ENCODE measurements at regions not wholly inside any gene's neighbourhood (a gene's known extent, or its start where the extent isn't known, plus 50 kb on each side); places are given as distances from the start of the nearest gene placed in this dataset.

- TF ChIP-seq POLR2A (IDR thresholded peaks at IDR 0.05; ENCODE audit: extremely low read depth, insufficient read length), result no peak
- no peak for TF ChIP-seq CTCF (IDR thresholded peaks at IDR 0.05; ENCODE audit: low read depth, low read length)
- no peak for TF ChIP-seq MAX (IDR thresholded peaks at IDR 0.05; ENCODE audit: low read depth, low read length)
- TF ChIP-seq MYC (IDR thresholded peaks at IDR 0.05; ENCODE audit: low read depth, low read length), result no peak
These were observed 103.4 kb downstream of the IL20RB start for GRCh38 chr3:137061186-137061585.

GRCh38 chr3:137062250-137062649, 104.5 kb downstream of the IL20RB start:
- H3K4me3 ChIP-seq (ENCODE audit: low read depth, low read length), result no peak overlapping the region
- DNase-seq (ENCODE audit: low read depth), result no peak
- no peak for TF ChIP-seq MAX (IDR thresholded peaks at IDR 0.05; ENCODE audit: low read depth, low read length)
- no peak for TF ChIP-seq POLR2A (IDR thresholded peaks at IDR 0.05; ENCODE audit: extremely low read depth, insufficient read length)
- no peak for TF ChIP-seq MYC (IDR thresholded peaks at IDR 0.05; ENCODE audit: low read depth, low read length)

More at GRCh38 chr3:137061186-137061585, 103.4 kb downstream of the IL20RB start:
- no peak overlapping the region for H3K4me3 ChIP-seq (ENCODE audit: low read depth, low read length)
- DNase-seq (ENCODE audit: low read depth), result no peak

GRCh38 chr3:137065381-137065780, 107.6 kb downstream of the IL20RB start:
- TF ChIP-seq MYC (IDR thresholded peaks at IDR 0.05; ENCODE audit: low read depth, low read length) (no peak), POLR2A (IDR thresholded peaks at IDR 0.05; ENCODE audit: extremely low read depth, insufficient read length) (no peak), CTCF (IDR thresholded peaks at IDR 0.05; ENCODE audit: low read depth, low read length) (no peak), MAX (IDR thresholded peaks at IDR 0.05; ENCODE audit: low read depth, low read length) (no peak)

GRCh38 chr3:137066092-137066491, 108.3 kb downstream of the IL20RB start:
- H3K4me3 ChIP-seq (ENCODE audit: low read depth, low read length), result no peak overlapping the region
- TF ChIP-seq POLR2A (IDR thresholded peaks at IDR 0.05; ENCODE audit: extremely low read depth, insufficient read length) (no peak), CTCF (IDR thresholded peaks at IDR 0.05; ENCODE audit: low read depth, low read length) (no peak), MYC (IDR thresholded peaks at IDR 0.05; ENCODE audit: low read depth, low read length) (no peak), MAX (IDR thresholded peaks at IDR 0.05; ENCODE audit: low read depth, low read length) (no peak)
- no peak for DNase-seq (ENCODE audit: low read depth)

More at GRCh38 chr3:137065381-137065780, 107.6 kb downstream of the IL20RB start:
- no peak overlapping the region for H3K4me3 ChIP-seq (ENCODE audit: low read depth, low read length)
- DNase-seq (ENCODE audit: low read depth), result no peak

GRCh38 chr3:137071104-137071503, 113.3 kb downstream of the IL20RB start:
- no peak for DNase-seq (ENCODE audit: low read depth)
- H3K4me3 ChIP-seq (ENCODE audit: low read depth, low read length), result no peak overlapping the region
- no peak for TF ChIP-seq MYC (IDR thresholded peaks at IDR 0.05; ENCODE audit: low read depth, low read length)
- TF ChIP-seq MAX (IDR thresholded peaks at IDR 0.05; ENCODE audit: low read depth, low read length), result no peak
- TF ChIP-seq CTCF (IDR thresholded peaks at IDR 0.05; ENCODE audit: low read depth, low read length), result no peak
- no peak for TF ChIP-seq POLR2A (IDR thresholded peaks at IDR 0.05; ENCODE audit: extremely low read depth, insufficient read length)

- TF ChIP-seq MYC (IDR thresholded peaks at IDR 0.05; ENCODE audit: low read depth, low read length), result no peak
- no peak for TF ChIP-seq CTCF (IDR thresholded peaks at IDR 0.05; ENCODE audit: low read depth, low read length)
- no peak for TF ChIP-seq POLR2A (IDR thresholded peaks at IDR 0.05; ENCODE audit: extremely low read depth, insufficient read length)
- TF ChIP-seq MAX (IDR thresholded peaks at IDR 0.05; ENCODE audit: low read depth, low read length), result no peak
- H3K4me3 ChIP-seq (ENCODE audit: low read depth, low read length), result no peak overlapping the region
- no peak for DNase-seq (ENCODE audit: low read depth)
These were observed 117.2 kb downstream of the IL20RB start for GRCh38 chr3:137075020-137075419.
